ENCODE measurements at regions not wholly inside any gene's neighbourhood (a gene's known extent, or its start where the extent isn't known, plus 50 kb on each side); places are given as distances from the start of the nearest gene placed in this dataset.

DNA sequence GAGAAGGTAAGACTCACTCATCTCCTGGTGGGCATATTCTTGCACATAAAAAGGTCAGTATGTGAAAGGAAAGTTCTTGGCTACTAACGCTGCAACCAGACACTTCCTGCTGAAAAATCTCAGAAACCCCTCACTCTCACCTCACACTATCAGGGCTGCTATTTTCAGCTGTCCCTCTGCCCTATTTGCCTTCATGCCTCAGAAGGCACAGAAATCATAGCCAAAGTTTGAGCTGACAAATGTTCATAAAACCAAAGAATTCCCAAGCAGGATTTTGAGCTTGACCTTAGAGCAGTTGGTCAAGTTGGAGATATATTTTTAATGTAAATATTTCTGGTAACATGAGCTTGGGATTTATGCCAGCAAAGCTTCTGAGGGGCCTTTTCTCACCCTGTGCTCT lies 806.2 kb downstream of the MAFB start:
- Mint-ChIP-seq H3K27me3 (ENCODE audit: insufficient read depth) (no peaks in the 10 kb centered on the region), H3K36me3 (ENCODE audit: low read depth) (no peaks in the 10 kb centered on the region)
- TF ChIP-seq, protein P1, sequence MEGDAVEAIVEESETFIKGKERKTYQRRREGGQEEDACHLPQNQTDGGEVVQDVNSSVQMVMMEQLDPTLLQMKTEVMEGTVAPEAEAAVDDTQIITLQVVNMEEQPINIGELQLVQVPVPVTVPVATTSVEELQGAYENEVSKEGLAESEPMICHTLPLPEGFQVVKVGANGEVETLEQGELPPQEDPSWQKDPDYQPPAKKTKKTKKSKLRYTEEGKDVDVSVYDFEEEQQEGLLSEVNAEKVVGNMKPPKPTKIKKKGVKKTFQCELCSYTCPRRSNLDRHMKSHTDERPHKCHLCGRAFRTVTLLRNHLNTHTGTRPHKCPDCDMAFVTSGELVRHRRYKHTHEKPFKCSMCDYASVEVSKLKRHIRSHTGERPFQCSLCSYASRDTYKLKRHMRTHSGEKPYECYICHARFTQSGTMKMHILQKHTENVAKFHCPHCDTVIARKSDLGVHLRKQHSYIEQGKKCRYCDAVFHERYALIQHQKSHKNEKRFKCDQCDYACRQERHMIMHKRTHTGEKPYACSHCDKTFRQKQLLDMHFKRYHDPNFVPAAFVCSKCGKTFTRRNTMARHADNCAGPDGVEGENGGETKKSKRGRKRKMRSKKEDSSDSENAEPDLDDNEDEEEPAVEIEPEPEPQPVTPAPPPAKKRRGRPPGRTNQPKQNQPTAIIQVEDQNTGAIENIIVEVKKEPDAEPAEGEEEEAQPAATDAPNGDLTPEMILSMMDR (IDR thresholded peaks at IDR 0.05), result no peak

DNA sequence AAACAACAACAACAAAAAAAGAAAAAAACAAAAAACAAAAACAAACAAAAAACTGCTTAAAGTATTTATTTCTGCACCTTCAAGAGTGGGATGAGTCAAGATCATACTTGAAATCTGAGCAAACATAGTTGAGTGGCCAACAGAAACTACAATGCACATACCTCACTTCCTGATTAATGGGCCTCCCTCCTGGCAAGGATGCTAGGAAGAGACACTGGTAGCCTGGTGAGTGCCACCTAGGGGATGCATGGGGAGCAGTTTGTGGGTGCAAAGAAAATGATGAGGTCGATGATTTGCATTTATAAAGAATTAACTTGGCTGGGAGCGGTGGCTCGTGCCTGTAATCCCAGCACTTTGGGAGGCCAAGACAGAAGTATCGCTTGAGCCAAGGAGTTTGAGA lies 808.1 kb downstream of the MAFB start:
- DNase-seq, result peak; percentile 38
- no peaks in the 10 kb centered on the region for H3K9me3 Mint-ChIP-seq
- peaks cover 5% of the 10 kb centered on the region for H3K4me1 Mint-ChIP-seq (ENCODE audit: low read depth)
- H3K4me3 Mint-ChIP-seq, result no peak overlapping the region
- no peak overlapping the region for H3K27ac Mint-ChIP-seq
- H3K27me3 Mint-ChIP-seq (ENCODE audit: insufficient read depth), result no peaks in the 10 kb centered on the region
- TF ChIP-seq, protein P1 (IDR thresholded peaks at IDR 0.05), result peak; percentile 47; the same call in 1 of the 2 replicates
- H3K36me3 Mint-ChIP-seq (ENCODE audit: low read depth), result no peaks in the 10 kb centered on the region

More for the DNA sequence above, 806.2 kb downstream of the MAFB start:
- no peaks in the 10 kb centered on the region; the same call in 1 of the 2 replicates for H3K9me3 Mint-ChIP-seq
- no peak overlapping the region for H3K27ac Mint-ChIP-seq
- peaks cover 16% of the 10 kb centered on the region for H3K4me1 Mint-ChIP-seq (ENCODE audit: low read depth)
- no peak for DNase-seq
- H3K4me3 Mint-ChIP-seq, result no peak overlapping the region

DNA sequence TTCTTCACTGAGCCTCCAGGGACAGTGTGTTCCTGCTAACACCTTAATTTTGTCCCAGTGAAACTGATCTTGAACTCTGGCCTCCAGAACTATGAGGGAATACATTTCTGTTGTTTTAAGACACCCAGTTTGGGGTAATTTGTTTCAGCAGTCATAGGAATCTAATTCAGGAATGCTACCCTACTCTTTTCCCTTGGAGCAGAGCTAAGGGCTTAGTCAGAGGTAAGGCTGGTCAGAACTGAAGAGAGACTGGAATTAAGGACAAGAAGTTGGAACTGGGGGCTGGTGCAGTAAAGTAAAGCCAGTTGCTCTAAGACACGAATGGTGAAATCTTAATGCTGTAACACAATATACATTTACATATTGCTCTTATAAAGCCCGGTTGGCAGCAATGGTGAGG lies 809.7 kb downstream of the MAFB start:
- H3K4me3 Mint-ChIP-seq, result no peak overlapping the region
- no peak for DNase-seq
- TF ChIP-seq, protein P1 (IDR thresholded peaks at IDR 0.05), result no peak
- no peaks in the 10 kb centered on the region for H3K27me3 Mint-ChIP-seq (ENCODE audit: insufficient read depth)
- no peaks in the 10 kb centered on the region; the same call in 1 of the 2 replicates for H3K4me1 Mint-ChIP-seq (ENCODE audit: low read depth)
- H3K9me3 Mint-ChIP-seq, result no peaks in the 10 kb centered on the region
- no peak overlapping the region; the same call in 1 of the 2 replicates for H3K27ac Mint-ChIP-seq
- no peaks in the 10 kb centered on the region for H3K36me3 Mint-ChIP-seq (ENCODE audit: low read depth)

DNA sequence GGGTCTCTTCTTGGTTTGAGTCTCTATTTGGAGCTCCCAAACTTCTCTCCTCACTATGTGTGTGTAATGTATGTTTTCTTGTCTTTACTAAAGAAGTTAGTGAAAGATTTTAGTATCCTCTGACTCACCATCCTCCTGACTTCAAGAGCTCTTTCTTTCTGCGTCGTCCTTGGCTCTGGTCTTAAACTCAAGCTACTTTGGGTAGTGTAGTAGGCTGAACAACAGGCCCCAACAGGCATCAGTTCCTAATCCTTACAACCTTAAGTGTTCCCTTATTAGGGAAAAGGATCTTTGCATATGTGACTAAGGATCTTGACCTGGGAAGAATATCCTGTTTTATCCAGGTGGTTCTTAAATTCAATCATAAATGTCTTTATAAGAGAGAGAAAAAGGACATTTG lies 810.2 kb downstream of the MAFB start:
- no peaks in the 10 kb centered on the region for H3K9me3 Mint-ChIP-seq
- H3K4me1 Mint-ChIP-seq (ENCODE audit: low read depth), result no peaks in the 10 kb centered on the region; the same call in 1 of the 2 replicates
- no peak for DNase-seq
- no peak overlapping the region; the same call in 1 of the 2 replicates for H3K27ac Mint-ChIP-seq
- no peaks in the 10 kb centered on the region for H3K27me3 Mint-ChIP-seq (ENCODE audit: insufficient read depth)
- no peak overlapping the region for H3K4me3 Mint-ChIP-seq
- TF ChIP-seq, protein P1 (IDR thresholded peaks at IDR 0.05), result no peak
- no peaks in the 10 kb centered on the region for H3K36me3 Mint-ChIP-seq (ENCODE audit: low read depth)

DNA sequence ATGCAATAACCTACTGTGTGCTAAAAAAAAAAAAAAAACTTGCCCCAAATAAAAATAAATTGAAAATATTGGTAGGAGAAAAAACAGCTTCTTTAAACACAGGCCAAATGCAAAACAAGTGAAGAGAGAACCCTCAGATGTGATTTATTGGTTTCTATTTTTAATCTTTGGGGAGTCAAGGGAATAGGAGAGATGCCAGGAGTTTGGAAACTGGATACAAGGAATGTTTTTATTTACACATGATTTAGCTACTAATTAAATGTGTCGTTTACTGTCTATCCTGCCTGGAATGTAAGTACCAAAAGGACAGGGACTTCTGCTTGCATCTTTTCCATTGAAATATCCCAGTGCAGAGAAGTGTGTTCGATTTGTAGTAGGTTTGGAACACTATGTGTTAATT lies 810.7 kb downstream of the MAFB start:
- Mint-ChIP-seq H3K4me3 (no peak overlapping the region), H3K4me1 (ENCODE audit: low read depth) (no peaks in the 10 kb centered on the region; the same call in 1 of the 2 replicates), H3K36me3 (ENCODE audit: low read depth) (no peaks in the 10 kb centered on the region), H3K27ac (no peak overlapping the region), H3K9me3 (no peaks in the 10 kb centered on the region), H3K27me3 (ENCODE audit: insufficient read depth) (no peaks in the 10 kb centered on the region)
- DNase-seq, result no peak
- TF ChIP-seq, protein P1 (IDR thresholded peaks at IDR 0.05), result no peak

DNA sequence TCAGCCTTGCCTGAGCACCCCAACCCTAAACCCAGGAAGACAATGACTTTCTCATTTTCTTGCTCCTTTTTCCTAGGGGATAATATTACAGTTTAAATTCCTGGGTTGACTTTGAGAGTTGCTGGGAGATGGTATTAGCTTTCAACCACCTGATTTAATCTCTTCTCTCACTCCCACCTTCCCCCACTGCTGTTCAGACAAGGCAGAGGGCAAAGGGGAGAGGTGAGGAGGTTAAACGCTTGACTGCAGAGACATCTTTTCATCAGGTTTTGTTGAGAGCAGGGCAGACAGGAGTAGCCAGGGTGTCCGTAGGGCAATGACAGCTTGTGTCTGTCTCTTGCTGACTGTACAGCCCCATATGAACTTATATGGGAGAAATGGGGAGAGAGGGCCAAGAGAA lies 811.2 kb downstream of the MAFB start:
- DNase-seq, result no peak
- Mint-ChIP-seq H3K4me3 (no peak overlapping the region), H3K27ac (no peak overlapping the region), H3K9me3 (no peaks in the 10 kb centered on the region), H3K36me3 (ENCODE audit: low read depth) (no peaks in the 10 kb centered on the region), H3K27me3 (ENCODE audit: insufficient read depth) (no peaks in the 10 kb centered on the region), H3K4me1 (ENCODE audit: low read depth) (no peaks in the 10 kb centered on the region; the same call in 1 of the 2 replicates)
- TF ChIP-seq, protein P1 (IDR thresholded peaks at IDR 0.05), result no peak
